ENCODE measurements at regions not wholly inside any gene's neighbourhood (a gene's known extent, or its start where the extent isn't known, plus 50 kb on each side); places are given as distances from the start of the nearest gene placed in this dataset.

GRCh38 chr4:17117746-17118145, 219.3 kb upstream of the LDB2 start:
- TF ChIP-seq CTCF (conservative IDR thresholded peaks at IDR 0.05 in 1 of 2, IDR thresholded peaks at IDR 0.05 in 1 of 2; ENCODE audit: low read depth in 1 of 2, low read length in 2 of 2) (no peak), EZH2 (IDR thresholded peaks at IDR 0.05; ENCODE audit: low read length, missing control alignments) (no peak)
